Tongue (tissue), 1 donor: ENCODE measurements at regions not wholly inside any gene's neighbourhood (a gene's known extent, or its start where the extent isn't known, plus 50 kb on each side); places are given as distances from the start of the nearest gene placed in this dataset.
"Not testable (repeated sequence)": the region's sequence is repeated elsewhere in the genome, so short reads cannot be mapped to it uniquely, and the experiment has no call there.

Experiments used
- DNase-seq: peaks from one replicate; pipeline ENCODE4 v3.0.0-alpha.2; 2015

DNA sequence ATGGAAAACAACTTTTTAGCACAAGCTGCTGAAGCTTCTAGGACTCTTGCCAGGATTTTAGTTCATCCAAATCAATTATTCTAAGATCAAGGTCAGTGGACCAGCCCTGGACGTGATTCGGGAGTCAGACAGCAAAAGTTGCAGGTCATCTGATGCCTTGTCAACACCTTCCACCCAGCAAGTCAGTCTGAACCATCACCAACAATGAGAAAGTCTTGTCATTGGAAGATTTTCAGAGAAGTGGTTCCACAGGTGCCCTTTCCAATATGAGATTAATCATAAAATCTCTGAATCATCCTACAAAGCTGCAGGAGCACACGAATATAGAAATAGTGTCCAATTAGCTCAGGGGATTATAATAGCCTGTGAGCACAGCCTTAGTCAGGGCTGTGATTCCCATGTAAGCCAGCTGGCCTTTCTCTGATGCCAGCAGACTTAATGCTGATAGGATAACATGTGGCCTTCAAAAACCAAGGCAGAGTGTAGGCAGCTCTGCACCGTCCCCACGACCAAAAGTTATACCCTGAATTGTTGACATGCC lies 445.0 kb upstream of the TRPC7 start:
- peak; percentile 64 for DNase-seq

DNA sequence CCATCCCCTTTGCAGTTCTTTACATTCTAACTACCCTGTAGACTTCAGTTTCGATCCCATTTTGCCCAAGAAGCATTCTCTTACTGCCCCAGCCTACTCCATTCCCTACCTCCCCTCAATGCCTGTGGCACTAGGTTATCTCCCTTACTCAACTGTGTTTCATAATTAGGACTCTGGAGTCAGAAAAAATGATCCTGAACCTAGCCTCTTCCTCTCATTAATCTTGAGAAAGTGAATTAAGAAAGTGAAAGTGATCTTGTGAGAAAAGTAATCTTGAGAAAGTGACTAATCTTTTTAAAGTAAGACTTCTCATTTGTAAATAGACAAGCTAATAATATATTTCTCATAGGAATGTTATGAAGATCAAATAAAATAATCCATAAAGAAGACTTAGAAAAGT lies 444.0 kb upstream of the TRPC7 start:
- DNase-seq = no peak

DNA sequence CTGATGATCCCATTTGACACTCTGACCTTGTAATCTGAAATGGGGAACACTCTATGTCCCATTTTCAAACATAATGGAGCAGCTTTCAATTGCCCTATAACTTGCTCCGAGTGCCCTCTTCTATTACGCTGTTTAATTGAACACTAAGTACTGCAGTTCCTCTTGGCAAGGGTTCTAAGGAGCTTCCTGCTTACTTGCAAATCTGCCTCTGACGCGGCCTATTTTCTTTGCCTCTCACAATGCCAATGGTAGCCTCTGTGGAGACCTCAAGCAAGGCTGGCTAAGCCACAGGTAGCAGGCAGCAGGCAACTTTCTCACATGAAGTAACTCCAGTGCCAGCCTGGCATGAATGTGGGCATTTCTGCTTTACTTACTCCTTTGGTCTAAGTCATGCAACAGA lies 443.4 kb upstream of the TRPC7 start:
- no peak for DNase-seq

DNA sequence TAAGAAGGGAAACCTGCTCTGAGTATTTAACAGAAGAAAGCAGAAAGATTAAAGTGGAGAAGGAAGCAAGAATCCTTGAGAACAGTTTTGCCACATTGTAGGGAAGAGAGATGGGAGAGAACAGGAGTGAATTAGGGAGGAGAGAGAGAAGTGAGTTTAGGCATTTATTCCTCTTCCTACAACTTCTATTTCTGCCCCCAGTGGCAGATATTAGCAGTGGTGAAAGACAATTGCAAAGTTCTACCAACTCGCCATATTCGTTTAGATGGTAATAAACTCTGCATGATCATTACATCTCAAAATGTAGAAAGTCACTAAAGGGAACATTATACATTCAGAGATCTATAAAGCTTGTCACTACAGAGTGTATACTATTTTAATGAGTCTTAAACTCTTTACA lies 440.1 kb upstream of the TRPC7 start:
- DNase-seq = no peak

DNA sequence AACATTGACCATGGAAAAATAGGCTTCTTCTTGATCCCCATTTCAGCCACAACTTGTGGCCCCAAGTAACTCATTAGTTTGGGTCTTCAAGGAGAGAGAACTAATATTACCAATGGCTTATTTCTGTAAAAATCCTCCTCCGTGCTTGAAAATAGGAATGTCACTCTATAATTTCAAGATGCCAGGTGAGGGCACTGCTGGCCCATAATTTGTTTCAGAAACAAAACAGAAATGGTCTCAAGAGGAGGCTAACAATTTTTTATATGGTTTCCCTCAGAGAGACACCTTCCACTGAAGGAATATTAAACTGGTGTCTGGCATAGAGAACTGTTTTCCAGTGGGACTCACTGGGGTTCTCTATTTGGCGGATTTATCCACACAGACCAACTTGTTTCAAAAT lies 437.0 kb upstream of the TRPC7 start:
- DNase-seq = peak; percentile 47

DNA sequence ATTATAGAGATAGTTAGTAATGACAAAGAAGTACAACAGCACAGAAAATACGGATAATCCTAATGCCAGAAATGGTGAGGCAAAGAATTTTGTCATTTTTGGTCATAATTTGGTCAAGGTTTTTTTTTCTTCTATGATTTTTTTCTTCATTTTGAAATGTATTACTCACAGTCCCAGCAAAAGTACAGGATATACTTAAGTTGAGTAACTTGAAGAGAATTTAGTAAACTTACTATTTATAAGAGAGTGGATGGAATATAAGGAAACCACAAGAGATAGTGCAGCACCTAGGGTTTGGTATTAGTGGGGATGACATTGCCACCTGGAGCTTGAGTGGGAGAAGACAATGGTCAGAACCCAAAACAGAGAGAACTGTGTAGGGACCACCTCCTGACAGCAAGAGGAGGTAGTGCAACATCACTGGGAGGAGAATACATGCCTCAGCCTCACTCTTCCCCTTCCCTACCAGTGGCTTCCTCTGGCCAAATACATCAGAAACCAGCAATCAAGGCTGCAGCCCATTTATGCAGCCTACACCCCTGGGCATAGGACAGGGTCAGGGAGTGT lies 434.5 kb upstream of the TRPC7 start:
- DNase-seq = no peak

DNA sequence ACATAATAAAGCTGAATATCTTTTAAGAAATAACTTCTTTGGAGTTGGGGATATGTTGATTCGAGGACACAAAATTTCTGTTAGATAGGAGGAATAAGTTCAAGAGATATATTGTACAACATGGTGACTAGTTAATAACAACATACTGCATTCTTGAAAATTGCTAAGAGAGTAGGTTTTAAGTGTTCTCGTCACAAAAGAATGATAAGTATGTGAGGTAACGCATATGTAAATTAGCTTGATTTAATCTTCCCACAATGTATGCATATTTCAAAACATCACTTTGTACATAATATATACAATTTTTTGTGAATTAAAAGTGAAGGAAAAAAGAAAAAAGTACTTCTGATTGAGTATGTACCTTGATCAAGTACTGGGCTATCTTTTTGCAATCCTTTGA lies 428.0 kb upstream of the TRPC7 start:
- no peak for DNase-seq

DNA sequence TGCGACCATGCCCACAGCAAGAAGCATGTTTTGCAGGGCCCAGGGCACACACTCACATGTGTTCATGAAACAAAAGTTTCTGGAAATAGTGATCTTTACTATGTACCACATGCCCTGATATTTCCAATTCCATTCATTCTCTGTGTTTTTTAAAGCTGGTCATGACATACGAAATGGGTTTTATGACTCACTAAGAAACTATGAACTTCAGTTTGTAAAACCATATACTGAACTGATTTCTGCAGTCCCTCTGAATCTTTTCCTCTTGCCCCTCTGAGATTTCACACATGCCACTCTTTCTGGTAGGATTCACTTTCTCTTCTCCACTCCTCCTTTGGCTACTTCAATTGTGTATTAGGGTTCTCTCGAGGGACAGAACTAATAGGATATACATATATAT lies 416.1 kb upstream of the TRPC7 start:
- DNase-seq = no peak

DNA sequence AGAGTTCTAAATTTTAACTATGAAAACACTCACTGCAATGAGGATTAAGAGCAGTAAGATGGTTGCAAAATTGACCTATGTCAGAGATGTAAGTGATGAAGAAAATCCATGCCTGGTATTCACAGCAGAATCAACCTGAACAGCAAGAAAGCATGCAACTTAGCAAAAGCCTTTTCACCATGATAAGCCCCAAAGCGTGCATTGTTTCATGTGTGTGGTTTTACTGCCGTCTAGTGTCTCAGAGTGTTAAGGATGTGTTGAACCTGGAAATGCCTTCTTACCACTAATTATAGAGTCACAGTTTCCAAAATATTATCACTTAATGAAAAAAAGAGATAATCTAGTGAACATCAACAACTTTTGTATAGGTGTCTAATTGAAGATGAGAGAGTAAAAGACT lies 415.2 kb upstream of the TRPC7 start:
- no peak for DNase-seq

DNA sequence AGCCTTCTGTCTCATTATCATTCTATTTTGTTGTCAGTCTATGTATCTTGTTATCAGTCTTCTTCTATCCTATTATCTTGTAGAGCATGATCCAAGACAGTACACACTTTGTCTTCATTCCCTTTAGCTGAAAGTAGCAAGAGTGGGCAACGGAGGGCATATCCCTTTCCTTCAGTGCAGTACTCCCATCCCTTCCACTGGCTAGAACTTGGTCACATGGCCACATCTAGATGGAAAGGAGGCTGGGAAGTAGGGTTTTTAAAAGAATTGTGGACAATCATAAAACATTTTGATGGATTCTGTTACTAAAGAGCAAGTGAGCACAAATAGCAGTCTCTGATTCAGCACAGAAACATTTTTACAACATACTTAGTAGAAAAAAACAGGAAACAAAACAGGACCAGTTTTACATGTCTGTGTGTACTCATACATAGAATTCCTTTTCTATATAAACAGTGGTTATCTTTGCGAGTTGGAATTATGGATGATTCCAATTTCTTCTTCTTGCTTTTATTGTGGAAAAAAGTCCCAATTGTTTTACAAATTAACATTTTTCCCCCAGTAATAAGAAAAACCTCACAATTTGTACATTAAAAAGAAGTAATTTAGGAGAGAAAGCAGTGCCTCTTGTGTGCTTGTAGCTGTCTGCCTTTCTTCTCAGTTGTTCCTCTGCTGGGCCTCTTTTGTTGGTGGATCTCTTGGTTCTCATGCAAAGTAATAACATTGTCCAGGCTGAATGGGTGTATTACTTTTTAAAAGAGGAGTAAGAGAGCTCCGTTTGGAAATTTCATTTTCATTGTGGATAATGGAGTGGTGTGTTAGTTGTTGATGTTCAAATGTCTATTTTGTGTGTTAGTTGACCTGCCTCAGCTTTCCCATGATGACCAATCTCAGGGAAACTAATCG lies 410.9 kb upstream of the TRPC7 start:
- DNase-seq = no peak

DNA sequence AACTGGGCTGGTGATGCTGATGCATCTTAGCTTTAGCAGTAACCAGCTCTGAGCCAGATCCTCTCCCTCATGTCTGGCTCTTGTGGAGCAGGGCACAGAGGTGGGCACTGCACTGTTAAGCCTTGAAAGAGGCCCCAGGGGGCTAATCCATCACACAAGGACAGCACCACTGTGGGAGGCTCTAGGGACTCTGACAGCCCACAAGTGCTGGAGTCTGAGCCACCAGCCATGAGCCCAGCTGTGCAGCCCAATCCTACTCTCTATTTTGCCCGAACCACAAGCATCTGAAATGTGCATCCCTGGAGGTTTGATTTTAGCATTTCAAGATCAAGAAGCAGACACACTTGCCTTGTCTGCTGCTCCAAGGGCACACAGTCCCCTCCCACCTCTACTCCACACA lies 407.1 kb upstream of the TRPC7 start:
- no peak for DNase-seq

DNA sequence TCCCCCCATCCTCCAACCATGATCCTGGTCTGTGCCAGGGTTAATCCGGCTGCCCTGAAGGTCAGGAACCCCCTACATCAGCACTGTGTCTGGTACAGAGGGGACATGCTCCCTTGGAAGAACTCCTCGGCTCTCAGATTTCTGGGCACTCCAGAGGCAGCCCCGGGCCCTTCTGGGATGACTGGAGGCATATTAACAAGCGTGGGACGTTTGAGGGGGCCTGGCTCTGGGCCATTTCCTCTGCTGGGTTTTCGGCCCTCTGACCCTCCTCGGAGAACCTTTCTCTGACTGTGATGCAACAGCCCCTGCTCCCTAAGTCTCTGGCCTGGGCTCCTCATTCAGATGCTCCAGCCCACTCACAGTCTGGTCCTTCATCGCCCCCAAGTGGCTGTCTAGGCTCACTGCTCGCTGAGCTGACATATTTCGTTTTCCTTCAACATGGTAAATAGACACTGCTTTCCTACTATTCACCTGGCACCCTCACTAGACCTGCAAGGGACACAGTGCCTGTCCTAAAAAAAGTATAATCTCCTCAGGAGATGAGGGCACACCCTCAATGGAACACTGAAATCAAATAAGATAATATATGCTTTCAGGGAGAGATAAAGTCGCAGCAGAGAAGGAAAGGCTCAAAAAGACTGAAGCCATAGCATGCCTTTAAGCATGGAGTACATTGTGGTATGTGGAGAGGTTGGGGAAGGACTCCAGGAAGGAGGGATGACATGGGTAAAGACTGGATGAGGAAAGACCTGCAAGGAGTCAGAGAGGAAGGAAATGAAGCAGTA lies 404.7 kb upstream of the TRPC7 start:
- DNase-seq = peak; percentile 83

DNA sequence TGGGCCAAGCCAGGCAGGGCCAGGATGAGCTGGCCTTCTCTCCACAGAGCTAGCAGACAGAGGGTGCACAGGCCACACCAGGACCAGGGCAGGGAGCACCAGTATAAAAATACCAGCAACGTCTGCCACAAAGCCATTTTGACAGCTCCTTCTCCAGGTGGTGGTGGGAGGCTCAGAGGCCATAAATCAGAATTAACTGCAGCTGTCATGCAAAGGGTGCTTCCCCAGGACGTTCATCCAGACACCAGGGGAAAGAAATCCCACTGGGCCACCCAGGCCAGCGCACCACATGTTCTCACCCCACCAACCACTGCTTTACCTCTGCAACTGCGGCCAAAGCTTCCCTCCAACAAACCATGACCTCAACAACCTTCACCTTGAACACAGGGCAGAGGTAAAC lies 403.7 kb upstream of the TRPC7 start:
- DNase-seq = no peak

DNA sequence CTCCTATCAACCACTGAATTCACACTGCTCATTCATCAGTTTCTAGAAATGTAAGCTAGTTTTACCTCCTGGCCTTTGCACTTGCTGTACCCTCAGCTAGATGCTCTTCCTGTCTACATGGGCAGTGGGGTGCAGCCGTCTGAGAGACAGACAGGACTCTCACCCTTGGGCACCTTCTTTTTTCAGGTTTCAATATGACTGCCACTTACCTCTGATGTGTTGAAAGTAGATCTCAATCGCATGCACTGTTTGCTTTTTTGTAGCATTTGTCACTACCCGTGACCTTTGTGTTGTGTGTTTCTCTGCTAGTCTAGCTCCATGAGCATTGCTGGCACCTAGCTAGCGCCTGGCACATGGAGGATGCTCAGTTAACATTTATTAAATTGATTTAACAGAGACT lies 403.1 kb upstream of the TRPC7 start:
- no peak for DNase-seq

DNA sequence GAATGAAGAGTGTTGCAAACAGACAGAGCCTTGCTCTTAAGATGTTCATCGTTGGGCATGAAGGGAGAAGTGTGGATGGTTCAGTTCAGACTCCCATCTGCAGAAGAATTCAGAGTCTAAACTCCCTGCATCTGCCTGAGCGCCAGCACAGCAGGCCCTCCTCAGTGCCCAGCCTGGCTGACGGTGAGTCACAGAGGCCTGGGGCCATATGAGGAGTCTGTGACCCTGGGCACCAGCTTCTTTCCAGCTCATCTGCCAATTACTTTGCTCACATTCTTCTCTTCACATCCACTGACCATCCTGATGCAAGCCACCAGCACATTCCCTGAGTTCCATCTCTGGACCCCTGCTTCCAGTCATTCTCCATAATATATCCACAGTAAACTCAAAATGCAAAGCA lies 401.1 kb upstream of the TRPC7 start:
- DNase-seq = no peak

DNA sequence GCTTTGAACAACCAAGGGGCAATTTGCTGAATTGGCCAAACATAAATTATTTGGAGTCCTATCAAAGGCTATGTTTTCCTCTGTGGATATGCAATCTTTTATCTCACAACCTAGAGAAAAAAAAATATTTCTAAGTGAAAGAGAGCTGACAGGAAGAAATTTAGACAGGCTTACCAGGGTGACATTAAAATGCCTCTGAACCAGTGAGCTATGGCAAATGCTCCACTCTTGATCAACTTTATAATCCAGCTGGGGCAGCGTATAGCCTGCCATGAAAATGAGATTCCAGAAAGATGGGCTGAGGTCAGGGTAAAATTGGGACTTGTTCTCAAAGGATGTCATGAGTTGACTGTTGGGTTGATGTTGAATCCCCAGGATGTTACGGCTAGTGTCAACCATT lies 399.3 kb upstream of the TRPC7 start:
- no peak for DNase-seq

DNA sequence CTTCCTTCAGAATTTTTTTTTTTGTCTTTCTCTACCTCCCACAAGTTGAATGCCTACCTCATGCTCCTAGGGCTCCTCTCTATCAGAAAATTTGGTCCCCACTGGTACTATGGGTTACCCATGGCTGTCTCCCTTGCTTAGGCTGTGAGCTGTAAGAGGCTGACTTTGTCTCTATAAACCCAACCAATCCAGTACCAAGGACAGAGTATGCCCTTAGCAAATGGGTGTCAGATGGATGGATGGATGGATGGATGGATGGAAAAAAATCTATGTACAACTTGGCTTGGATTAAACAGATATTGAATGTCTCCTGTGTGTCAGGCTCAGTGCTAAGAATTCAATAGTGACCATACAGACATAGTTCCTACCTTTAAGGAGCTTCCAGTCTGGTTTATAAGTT lies 398.2 kb upstream of the TRPC7 start:
- DNase-seq = no peak

DNA sequence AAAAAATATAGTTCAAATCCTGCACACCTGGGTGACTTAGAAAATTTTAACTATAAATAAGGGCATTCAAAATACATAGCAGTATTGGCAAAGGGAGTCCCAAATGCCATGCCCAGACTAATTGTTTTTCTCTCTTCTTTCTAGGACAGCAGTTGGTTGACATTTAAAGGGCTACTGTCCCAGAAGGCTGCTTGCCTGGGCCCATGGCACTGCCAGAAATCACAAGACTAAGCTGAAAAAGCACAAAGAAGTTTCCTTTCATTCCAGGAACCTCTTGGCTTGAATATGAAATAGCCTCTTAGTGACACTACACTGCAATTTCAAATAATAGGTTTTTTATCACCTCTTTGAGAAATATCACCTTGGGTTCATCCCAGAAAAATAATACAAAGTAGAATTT lies 388.9 kb upstream of the TRPC7 start:
- no peak for DNase-seq

DNA sequence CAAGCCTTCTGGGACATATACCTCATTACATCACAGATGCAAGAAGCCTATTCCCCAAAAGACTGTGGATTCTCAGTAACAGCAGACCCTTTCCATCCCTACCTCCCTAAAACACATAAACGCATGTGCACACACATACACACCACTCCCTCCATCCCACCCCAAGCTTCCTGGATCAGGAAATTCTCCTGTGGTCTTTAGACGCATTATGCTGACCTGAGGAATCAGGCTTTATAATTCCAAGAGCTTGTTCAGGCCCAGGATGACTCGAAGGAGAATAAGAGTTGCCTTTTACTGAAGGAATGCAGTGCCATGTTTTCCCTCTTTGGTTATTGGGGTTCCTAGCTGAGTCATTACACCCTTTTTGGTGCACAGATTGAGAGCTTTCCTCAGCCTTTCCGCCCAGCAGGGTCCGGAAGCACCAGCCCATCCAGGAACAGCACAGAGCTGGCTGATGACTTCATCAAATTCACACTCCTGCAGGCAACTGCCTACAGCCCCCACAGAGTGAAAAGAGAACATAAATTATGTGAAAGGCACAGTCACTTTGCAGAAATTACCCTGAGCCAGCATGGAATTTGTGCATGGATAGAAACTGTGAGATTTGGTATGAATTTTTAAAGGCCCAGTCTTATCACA lies 385.0 kb upstream of the TRPC7 start:
- no peak for DNase-seq

DNA sequence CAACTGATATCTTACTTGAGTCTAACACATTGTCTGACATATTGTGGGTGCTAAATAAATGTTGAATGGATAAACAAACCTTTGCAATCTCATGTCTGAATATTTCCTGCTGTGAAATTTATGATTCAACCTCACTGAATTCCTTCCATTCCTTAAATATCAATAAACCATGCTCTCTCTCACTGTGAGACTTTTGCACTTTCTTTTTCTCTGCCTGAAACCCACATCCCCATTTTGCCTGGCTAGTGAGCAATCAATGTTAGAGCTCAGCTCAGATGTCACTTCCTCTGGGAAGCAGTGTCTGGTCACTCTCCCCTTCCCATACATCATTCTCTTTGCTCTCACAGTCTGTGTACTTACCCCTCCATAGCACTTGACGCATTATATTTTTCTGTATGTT lies 383.7 kb upstream of the TRPC7 start:
- DNase-seq = no peak

DNA sequence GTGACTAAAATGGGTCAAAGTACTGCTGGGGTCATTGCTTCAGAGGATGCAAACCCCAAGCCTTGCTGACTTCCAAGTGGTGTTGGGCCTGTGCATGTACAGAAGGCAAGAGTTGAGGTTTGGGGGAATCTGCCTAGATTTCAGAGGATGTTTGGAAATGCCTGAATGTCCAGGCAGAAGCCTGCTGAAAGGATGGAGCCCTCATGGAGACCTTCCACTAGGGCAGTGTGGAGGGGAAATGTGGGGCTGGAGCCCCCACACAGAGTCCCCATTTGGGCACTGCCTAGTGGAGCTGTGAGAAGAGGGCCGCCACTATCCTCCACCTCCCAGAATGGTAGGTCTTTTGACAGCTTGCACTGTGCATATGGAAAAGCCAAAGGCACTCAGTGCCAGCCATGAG lies 377.7 kb upstream of the TRPC7 start:
- no peak for DNase-seq

DNA sequence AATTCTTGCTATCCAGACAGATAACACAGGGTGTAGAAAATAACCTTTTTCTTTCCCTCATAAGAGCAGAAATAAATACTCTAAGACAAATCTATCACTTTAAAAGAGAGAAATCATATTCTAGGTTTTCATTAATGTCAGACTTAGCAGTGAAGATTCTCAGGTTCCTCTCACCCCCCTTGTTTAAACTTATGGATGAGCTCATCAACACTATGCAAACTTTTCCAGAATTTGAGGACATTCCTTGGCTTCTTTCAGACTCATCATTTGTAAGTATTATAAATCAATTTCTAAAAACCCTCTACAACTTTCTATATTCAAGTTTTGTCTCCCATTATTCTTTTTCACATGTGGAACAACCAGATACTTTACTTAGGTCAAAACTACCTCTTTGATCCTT lies 374.9 kb upstream of the TRPC7 start:
- DNase-seq = no peak

DNA sequence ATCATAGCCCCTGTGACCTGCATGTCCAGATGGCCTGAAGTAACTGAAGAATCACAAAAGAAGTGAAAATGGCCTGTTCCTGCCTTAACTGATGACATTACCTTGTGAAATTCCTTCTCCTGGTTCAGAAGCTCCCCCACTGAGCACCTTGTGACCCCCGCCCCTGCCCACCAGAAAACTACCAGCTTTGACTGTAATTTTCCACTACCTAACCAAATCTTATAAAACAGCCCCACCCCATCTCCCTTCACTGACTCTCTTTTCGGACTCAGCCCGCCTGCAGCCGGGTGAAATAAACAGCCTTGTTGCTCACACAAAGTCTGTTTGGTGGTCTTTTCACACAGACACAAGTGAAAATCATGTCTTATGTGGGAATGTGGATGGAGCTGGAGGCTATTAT lies 373.9 kb upstream of the TRPC7 start:
- not testable (repeated sequence) for DNase-seq
